HEK293T (cell line): ENCODE measurements at regions not wholly inside any gene's neighbourhood (a gene's known extent, or its start where the extent isn't known, plus 50 kb on each side); places are given as distances from the start of the nearest gene placed in this dataset.

Source experiments
- ELF4 ChIP-seq: fragments of 450-650 bp; IDR thresholded peaks from 2 replicates; pipeline ENCODE4 v1.6.1; 2017; ENCODE audit warnings: antibody characterized with exemption
- FOXK2 ChIP-seq: fragments of 450-650 bp; IDR thresholded peaks from 2 replicates; pipeline ENCODE4 v1.6.1; 2016; ENCODE audit warnings: mild to moderate bottlenecking
- L3MBTL2 ChIP-seq: fragments of 450-650 bp; conservative IDR thresholded peaks from 2 replicates; pipeline ENCODE4 v1.6.1; 2016; ENCODE audit warnings: mild to moderate bottlenecking
- SUZ12 ChIP-seq: fragments of 450-650 bp; IDR thresholded peaks from 2 replicates; pipeline ENCODE4 v1.6.1; 2016; ENCODE audit warnings: mild to moderate bottlenecking
- TARDBP ChIP-seq: fragments of 450-650 bp; IDR thresholded peaks from 2 replicates; pipeline ENCODE4 v1.6.1; 2016

- no peak for TF ChIP-seq TARDBP
- TF ChIP-seq FOXK2, result no peak
- no peak for TF ChIP-seq SUZ12
- no peak for TF ChIP-seq ELF4
- TF ChIP-seq L3MBTL2, result no peak
These were observed 521.4 kb downstream of the CAAP1 start for GRCh38 chr9:26371236-26371635.
